Uterus (tissue), 3 donors: ENCODE measurements at regions not wholly inside any gene's neighbourhood (a gene's known extent, or its start where the extent isn't known, plus 50 kb on each side); places are given as distances from the start of the nearest gene placed in this dataset.

ENCODE experiments used
- DNase-seq, 2 donors: peaks; one replicate each; pipeline ENCODE4 v3.0.0-alpha.2; 2019 to 2020
- H3K27ac ChIP-seq, 2 donors: fragments of 200-600 bp; sonication (generic); 1 replicate in 1 of 2; 2 replicates in 1 of 2; pipeline ENCODE4 v1.5.1; 2016 to 2018
- H3K27me3 ChIP-seq, 2 donors: fragments of 200-600 bp; sonication (generic); one replicate each; pipeline ENCODE4 v1.5.1; 2018 to 2019; ENCODE audit warnings: control low read depth in 1 of 2
- H3K36me3 ChIP-seq, 2 donors: fragments of 200-600 bp; sonication (generic); one replicate each; pipeline ENCODE4 v1.5.1; 2019; ENCODE audit warnings: control low read depth in 1 of 2
- H3K4me1 ChIP-seq, 2 donors: fragments of 200-600 bp; sonication (generic); one replicate each; pipeline ENCODE4 v1.5.1; 2018 to 2019; ENCODE audit warnings: control low read depth in 1 of 2
- H3K4me3 ChIP-seq, 2 donors: fragments of 200-600 bp; sonication (generic); 1 replicate in 1 of 2; 2 replicates in 1 of 2; pipeline ENCODE4 v1.5.1; 2018 to 2019; ENCODE audit warnings: mild to moderate bottlenecking in 1 of 2
- H3K9me3 ChIP-seq, 2 donors: fragments of 200-600 bp; sonication (generic); one replicate each; pipeline ENCODE4 v1.5.1; 2019; ENCODE audit warnings: control low read depth in 1 of 2
- CTCF ChIP-seq, 4 experiments: fragments of 200-600 bp in 2 of 4; fragments of 450-650 bp in 2 of 4; sonication (generic) in 2 of 4; IDR thresholded peaks; one replicate each; pipeline ENCODE4 v1.5.1; 2016 to 2019; ENCODE audit warnings: antibody characterized with exemption in 4 of 4, mild to moderate bottlenecking in 2 of 4, moderate library complexity in 1 of 4
- POLR2A ChIP-seq, 2 donors: fragments of 450-650 bp; IDR thresholded peaks; one replicate each; pipeline ENCODE4 v1.6.1; 2016; ENCODE audit warnings: antibody characterized with exemption in 2 of 2, mild to moderate bottlenecking in 1 of 2, moderate library complexity in 1 of 2
- intact Hi-C: fragments of 100-400 bp; cut with DNase I; formaldehyde crosslinking; loops from one replicate; pipeline ENCODE4 v1.15.1; 2023; ENCODE audit warnings: low total_unique reads
- donor health status: DM: yes; HTN: yes; CAD: no.

GRCh38 chr11:23536907-23537306, 676.6 kb upstream of the CCDC179 start:
- intact Hi-C loops: no loop called here
- no peak for TF ChIP-seq POLR2A (IDR thresholded peaks at IDR 0.05)
- TF ChIP-seq CTCF (IDR thresholded peaks at IDR 0.05): no peak
- Histone ChIP-seq H3K4me1 (no peaks in the 10 kb centered on the region), H3K27me3 (no peaks in the 10 kb centered on the region), H3K27ac (no peak overlapping the region), H3K9me3 (no peaks in the 10 kb centered on the region), H3K36me3 (no peaks in the 10 kb centered on the region), H3K4me3 (no peak overlapping the region)
- DNase-seq: no peak

GRCh38 chr11:23539556-23539955, 679.3 kb upstream of the CCDC179 start:
- H3K4me1 ChIP-seq: no peaks in the 10 kb centered on the region
- no peaks in the 10 kb centered on the region for H3K9me3 ChIP-seq
- no peak overlapping the region for H3K27ac ChIP-seq
- no peaks in the 10 kb centered on the region for H3K27me3 ChIP-seq
- TF ChIP-seq CTCF (IDR thresholded peaks at IDR 0.05) (no peak), POLR2A (IDR thresholded peaks at IDR 0.05) (no peak)
- H3K4me3 ChIP-seq: no peak overlapping the region
- H3K36me3 ChIP-seq: no peaks in the 10 kb centered on the region
- intact Hi-C loops: no loop called here
- DNase-seq: no peak

DNA sequence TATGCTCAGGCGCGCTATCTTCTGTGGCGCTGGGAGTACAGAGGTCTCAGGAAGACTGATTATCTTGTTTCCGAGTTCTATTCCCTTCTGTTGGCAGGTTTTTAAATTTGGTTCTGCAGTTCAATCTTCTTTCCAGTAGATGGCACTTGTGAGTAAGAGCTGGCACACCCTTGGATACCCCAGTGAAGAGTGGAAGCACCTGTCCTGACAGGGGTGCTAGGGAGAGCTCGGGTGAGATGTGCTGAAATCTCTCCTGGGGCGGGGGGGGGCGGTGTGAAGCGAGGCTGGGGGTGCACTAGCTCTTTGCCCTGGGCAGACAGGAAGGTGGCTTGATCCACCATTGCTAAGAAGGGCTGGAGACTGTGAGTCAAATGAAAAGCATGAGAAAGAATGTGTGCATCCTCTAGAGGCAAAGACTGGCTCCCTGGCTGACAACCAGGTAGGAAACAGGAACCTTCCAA, 679.9 kb upstream of the CCDC179 start:
- no peak for DNase-seq
- TF ChIP-seq CTCF (IDR thresholded peaks at IDR 0.05): peak in 3 of 4 experiments; percentile 17 to 40 (median 40)
- TF ChIP-seq POLR2A (IDR thresholded peaks at IDR 0.05): no peak
- Histone ChIP-seq H3K27ac (no peak overlapping the region), H3K36me3 (no peaks in the 10 kb centered on the region), H3K4me3 (no peak overlapping the region), H3K4me1 (no peaks in the 10 kb centered on the region), H3K27me3 (no peaks in the 10 kb centered on the region), H3K9me3 (no peaks in the 10 kb centered on the region)
- intact Hi-C loops: no loop called here

DNA sequence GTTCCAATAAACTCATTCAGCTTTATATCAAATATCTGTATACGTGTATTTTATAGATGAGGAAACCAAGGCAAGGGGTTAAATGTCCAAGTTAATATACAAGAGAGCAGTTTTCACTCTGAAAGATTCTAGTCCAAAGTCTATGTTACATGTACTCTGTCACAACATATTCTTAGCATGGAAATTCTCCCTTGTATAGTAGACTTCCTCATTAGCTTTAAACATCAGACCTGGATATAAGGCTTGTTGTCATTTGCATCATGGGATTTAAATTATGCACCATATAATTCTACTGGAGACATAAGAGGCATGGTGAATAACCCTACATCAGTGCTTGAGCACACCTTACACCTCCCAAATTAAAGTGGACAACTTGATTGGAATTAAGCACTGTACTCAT, 681.9 kb upstream of the CCDC179 start:
- Histone ChIP-seq H3K4me3 (no peak overlapping the region), H3K27ac (no peak overlapping the region), H3K36me3 (no peaks in the 10 kb centered on the region), H3K9me3 (no peaks in the 10 kb centered on the region), H3K27me3 (no peaks in the 10 kb centered on the region), H3K4me1 (no peaks in the 10 kb centered on the region)
- intact Hi-C loops: no loop called here
- DNase-seq: no peak
- TF ChIP-seq POLR2A (IDR thresholded peaks at IDR 0.05): no peak

DNA sequence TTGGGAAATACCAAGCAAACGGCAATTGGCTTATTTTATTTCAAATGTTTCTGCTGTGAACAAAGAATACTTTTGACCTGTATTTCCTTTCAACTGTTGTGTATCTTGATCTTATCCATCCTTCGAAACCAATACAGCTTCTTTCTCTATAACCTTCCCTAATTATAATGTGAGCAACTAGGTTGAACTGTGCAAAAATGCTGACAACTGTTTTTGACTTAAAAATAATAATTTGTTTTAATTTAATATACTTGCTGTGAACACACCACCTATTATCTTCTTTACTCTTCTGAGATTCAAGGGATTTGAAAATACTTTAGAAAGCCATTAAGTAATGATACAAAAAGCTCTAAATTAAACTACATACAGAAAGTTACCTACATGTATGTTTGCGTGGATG, 682.5 kb upstream of the CCDC179 start:
- no peak for DNase-seq
- no peak overlapping the region for H3K27ac ChIP-seq

More for the DNA sequence above, 682.5 kb upstream of the CCDC179 start:
- no peaks in the 10 kb centered on the region for H3K36me3 ChIP-seq
- intact Hi-C loops: no loop called here
- no peaks in the 10 kb centered on the region for H3K9me3 ChIP-seq
- H3K4me3 ChIP-seq: no peak overlapping the region
- H3K4me1 ChIP-seq: no peaks in the 10 kb centered on the region
- TF ChIP-seq POLR2A (IDR thresholded peaks at IDR 0.05): no peak
- no peak for TF ChIP-seq CTCF (IDR thresholded peaks at IDR 0.05)
- no peaks in the 10 kb centered on the region for H3K27me3 ChIP-seq
